Activated T-cell treated with anti-CD3 and anti-CD28 coated beads, Interleukin-2, amount 50 U/mL, for 1 hour (primary cell): ENCODE measurements at regions not wholly inside any gene's neighbourhood (a gene's known extent, or its start where the extent isn't known, plus 50 kb on each side); places are given as distances from the start of the nearest gene placed in this dataset.
"Not testable (repeated sequence)": the region's sequence is repeated elsewhere in the genome, so short reads cannot be mapped to it uniquely, and the experiment has no call there.

Experiments used
- DNase-seq: peaks from one replicate; pipeline ENCODE4 v3.0.0-alpha.2; 2020

- DNase-seq = not testable (repeated sequence)
These were observed 53.1 kb upstream of the HUNK start for GRCh38 chr21:31819692-31820091.

- not testable (repeated sequence) for DNase-seq
These were observed 58.5 kb upstream of the HUNK start for GRCh38 chr21:31814356-31814755.

DNA sequence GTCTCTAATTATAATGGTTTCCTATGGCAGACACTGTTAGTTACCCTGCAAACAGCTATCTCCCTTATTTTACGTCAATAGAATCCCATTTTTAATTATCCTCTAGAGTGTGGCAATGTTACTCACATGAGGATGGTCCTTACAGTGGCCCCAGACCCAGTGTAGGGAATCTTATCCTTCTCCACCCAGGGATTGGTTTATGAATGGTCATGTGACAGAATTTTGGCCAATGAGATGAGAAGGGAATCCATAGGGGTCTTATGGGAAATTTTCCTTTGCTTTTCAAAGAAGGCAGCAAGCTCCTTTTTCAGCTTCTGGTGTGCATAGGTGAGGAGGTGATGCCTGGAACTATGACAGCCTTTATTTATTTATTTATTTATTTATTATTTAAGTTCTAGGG is 59.0 kb upstream of the HUNK start:
- DNase-seq = no peak

GRCh38 chr21:31804008-31804394 is 68.8 kb upstream of the HUNK start:
- DNase-seq = no peak

GRCh38 chr21:31803039-31804007 is 69.5 kb upstream of the HUNK start:
- DNase-seq = no peak

GRCh38 chr21:31802331-31802730 is 70.4 kb upstream of the SCAF4 start:
- no peak for DNase-seq

- DNase-seq = no peak
These were observed 69.8 kb upstream of the SCAF4 start for GRCh38 chr21:31801551-31802219.

GRCh38 chr21:31798842-31799704 is 67.2 kb upstream of the SCAF4 start:
- DNase-seq = no peak

GRCh38 chr21:31795992-31796391 is 64.1 kb upstream of the SCAF4 start:
- no peak for DNase-seq

DNA sequence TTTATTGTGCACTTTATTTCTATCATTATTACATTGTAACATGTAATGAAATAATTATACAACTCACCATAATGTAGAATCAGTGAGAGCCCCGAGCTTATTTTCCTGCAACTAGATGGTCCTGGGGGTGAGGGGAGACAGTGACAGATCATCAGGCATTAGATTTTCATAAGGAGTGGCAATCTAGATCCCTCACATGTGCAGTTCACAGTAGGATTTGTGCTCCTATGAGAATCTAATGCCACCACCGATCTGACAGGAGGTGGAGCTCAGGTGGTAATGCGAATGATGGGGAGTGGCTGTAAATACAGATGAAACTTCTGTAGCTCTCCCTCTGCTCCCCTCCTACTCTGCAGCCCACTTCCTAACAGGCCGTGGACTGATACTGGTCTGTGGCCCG is 58.5 kb upstream of the SCAF4 start:
- not testable (repeated sequence) for DNase-seq

DNA sequence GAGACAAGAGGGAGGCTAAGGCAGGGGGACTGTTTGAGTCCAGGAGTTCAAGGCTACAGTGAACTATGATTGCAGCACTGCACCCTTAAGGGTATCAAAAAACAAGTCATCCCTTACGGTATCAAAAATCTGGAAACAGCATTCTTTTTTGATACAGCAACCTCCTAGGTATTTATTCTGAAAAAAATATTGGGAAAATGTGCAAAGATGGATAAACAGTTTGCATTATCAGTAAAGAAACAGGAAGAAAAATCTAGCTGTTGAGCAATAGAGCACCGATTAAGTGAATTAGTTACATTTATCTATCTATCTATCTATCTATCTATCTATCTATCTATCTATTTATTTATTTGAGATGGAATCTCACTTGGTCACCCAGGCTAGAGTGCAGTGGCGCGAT is 56.7 kb upstream of the SCAF4 start:
- no peak for DNase-seq

- not testable (repeated sequence) for DNase-seq
These were observed 55.8 kb upstream of the SCAF4 start for GRCh38 chr21:31787691-31788090.

GRCh38 chr21:31786164-31786920 is 54.4 kb upstream of the SCAF4 start:
- no peak for DNase-seq

GRCh38 chr21:31785237-31786163 is 53.6 kb upstream of the SCAF4 start:
- DNase-seq = peak; percentile 23

DNA sequence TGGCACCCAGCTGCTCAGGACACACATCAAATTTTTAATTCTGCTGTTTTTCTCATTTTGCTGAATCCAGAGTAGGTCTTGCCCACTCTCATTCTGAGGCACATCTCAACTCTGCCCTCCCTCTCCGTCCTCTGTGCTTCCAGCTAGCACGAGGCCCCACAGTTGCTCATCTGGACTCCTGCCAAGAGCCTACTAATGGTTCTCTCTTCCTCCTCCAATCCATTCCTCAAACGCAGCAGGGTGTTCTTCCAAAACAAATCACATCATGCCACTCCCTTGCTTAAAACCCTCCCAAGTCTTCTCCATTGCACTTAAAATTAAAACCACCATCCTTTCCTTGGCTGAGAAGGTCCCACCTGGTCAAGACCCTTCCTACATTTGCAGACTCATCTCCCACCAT is 49.8 kb upstream of the SCAF4 start:
- no peak for DNase-seq
